Stomach smooth muscle (tissue), 2 donors: ENCODE measurements at regions not wholly inside any gene's neighbourhood (a gene's known extent, or its start where the extent isn't known, plus 50 kb on each side); places are given as distances from the start of the nearest gene placed in this dataset.

Experiments used
- H3K27ac ChIP-seq: one replicate; pipeline ENCODE4 v1.7.0; 2013; ENCODE audit warnings: mild to moderate bottlenecking, low read length, inconsistent platforms
- H3K27me3 ChIP-seq, 2 donors: one replicate each; pipeline ENCODE4 v1.7.0; 2013; ENCODE audit warnings: low read length in 2 of 2; ENCODE audit not compliant: insufficient read depth in 2 of 2, control insufficient read depth in 1 of 2
- H3K36me3 ChIP-seq, 2 donors: one replicate each; pipeline ENCODE4 v1.7.0; 2013; ENCODE audit warnings: low read length in 2 of 2; ENCODE audit not compliant: control insufficient read depth in 2 of 2, insufficient read depth in 2 of 2
- H3K4me1 ChIP-seq: one replicate; pipeline ENCODE4 v1.7.0; 2013; ENCODE audit warnings: low read length; ENCODE audit not compliant: control insufficient read depth, insufficient read depth
- H3K4me3 ChIP-seq, 2 donors: one replicate each; pipeline ENCODE4 v1.7.0; 2013; ENCODE audit warnings: low read length in 2 of 2
- H3K9ac ChIP-seq, 2 donors: one replicate each; pipeline ENCODE4 v1.7.0; 2013; ENCODE audit warnings: low read length in 2 of 2, mild to moderate bottlenecking in 1 of 2
- H3K9me3 ChIP-seq, 2 donors: one replicate each; pipeline ENCODE4 v1.7.0; 2013; ENCODE audit warnings: low read length in 2 of 2; ENCODE audit not compliant: control insufficient read depth in 2 of 2
- donor health status: healthy.
- donor health status: Pancreatic carcinoma.

- Histone ChIP-seq H3K36me3 (no peaks in the 10 kb centered on the region), H3K4me1 (peaks cover 3% of the 10 kb centered on the region), H3K9ac (no peak overlapping the region), H3K27ac (no peak overlapping the region), H3K27me3 (no peaks in the 10 kb centered on the region), H3K4me3 (peak overlapping the region; percentile 36 to 43), H3K9me3 (no peaks in the 10 kb centered on the region)
Observed at GRCh38 chr1:69128204-69128603, 439.5 kb upstream of the LRRC7 start.

DNA sequence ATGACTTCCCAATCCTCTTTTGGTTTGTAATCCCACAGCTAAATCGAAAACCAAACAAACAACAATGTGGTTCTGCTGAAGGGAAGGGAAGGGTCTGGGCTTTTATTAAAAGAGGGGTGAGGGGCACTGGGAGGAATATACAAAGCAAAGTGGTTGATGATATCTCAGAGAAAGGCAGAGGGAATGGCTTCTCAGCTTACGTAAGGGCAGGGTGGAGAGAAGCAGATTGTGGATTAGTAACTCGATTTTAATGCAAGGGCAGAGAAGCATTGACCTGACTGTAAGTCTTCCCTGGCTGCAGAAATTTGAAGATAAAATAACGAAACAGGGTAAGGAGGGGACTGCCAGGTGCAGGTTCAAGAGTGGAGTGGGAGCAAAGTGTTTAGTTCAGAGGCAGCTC, 438.2 kb upstream of the LRRC7 start:
- H3K36me3 ChIP-seq, result no peaks in the 10 kb centered on the region
- H3K9ac ChIP-seq, result no peak overlapping the region
- H3K4me3 ChIP-seq, result no peak overlapping the region
- peaks cover 3% of the 10 kb centered on the region for H3K4me1 ChIP-seq
- no peaks in the 10 kb centered on the region for H3K27me3 ChIP-seq
- no peaks in the 10 kb centered on the region for H3K9me3 ChIP-seq
- no peak overlapping the region for H3K27ac ChIP-seq

DNA sequence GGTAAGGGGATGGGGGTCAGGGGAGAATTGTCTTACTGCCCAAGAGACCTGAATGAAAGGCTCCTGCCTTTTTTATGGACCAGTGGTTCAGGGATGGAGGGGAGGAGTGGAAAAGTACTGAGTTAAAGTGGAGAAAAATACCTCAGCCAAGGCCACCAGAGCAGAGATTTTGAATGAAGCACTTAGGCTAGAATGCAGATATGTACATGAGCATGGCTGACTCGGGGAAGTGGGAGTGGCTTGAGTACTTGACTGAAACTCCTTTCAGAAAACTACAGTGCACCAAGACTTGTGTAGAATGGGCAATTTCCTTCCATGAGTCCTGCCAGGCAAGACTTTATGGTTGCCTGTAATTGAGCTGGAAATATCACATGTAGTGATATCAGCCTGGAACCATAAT, 429.6 kb upstream of the LRRC7 start:
- Histone ChIP-seq H3K9ac (no peak overlapping the region), H3K4me3 (no peak overlapping the region), H3K27me3 (no peaks in the 10 kb centered on the region), H3K27ac (no peak overlapping the region), H3K9me3 (peaks cover 0 to 2% of the 10 kb centered on the region in 2 donors), H3K4me1 (no peaks in the 10 kb centered on the region), H3K36me3 (no peaks in the 10 kb centered on the region)

GRCh38 chr1:69139007-69139406, 428.7 kb upstream of the LRRC7 start:
- H3K27me3 ChIP-seq, result no peaks in the 10 kb centered on the region
- H3K36me3 ChIP-seq, result no peaks in the 10 kb centered on the region
- peaks cover 0 to 2% of the 10 kb centered on the region in 2 donors for H3K9me3 ChIP-seq
- no peak overlapping the region for H3K9ac ChIP-seq
- no peak overlapping the region for H3K4me3 ChIP-seq
- no peaks in the 10 kb centered on the region for H3K4me1 ChIP-seq
- H3K27ac ChIP-seq, result no peak overlapping the region

DNA sequence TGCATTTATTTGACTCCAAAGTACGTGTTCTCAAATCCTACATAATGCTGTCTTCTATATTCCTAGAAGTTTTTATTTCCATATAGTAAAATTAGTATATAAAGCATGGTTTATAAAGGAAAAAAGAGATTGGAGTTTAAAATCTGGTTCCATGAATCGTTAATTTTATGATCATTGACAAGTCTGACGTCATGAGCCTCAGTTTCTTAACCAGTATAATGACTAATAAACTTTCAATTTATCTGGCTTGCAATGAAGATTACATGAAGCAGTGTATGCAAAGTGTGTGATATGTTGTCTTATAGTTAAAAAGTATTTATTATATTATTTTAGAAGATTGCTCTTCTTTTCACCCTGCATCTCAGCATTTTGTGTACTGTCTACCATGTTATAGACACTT, 421.4 kb upstream of the LRRC7 start:
- Histone ChIP-seq H3K27me3 (no peaks in the 10 kb centered on the region), H3K36me3 (no peaks in the 10 kb centered on the region), H3K27ac (no peak overlapping the region), H3K9ac (no peak overlapping the region), H3K4me1 (no peaks in the 10 kb centered on the region), H3K9me3 (no peaks in the 10 kb centered on the region), H3K4me3 (no peak overlapping the region)

GRCh38 chr1:69148731-69149130, 419.0 kb upstream of the LRRC7 start:
- Histone ChIP-seq H3K36me3 (no peaks in the 10 kb centered on the region), H3K4me3 (no peak overlapping the region), H3K4me1 (no peaks in the 10 kb centered on the region)

DNA sequence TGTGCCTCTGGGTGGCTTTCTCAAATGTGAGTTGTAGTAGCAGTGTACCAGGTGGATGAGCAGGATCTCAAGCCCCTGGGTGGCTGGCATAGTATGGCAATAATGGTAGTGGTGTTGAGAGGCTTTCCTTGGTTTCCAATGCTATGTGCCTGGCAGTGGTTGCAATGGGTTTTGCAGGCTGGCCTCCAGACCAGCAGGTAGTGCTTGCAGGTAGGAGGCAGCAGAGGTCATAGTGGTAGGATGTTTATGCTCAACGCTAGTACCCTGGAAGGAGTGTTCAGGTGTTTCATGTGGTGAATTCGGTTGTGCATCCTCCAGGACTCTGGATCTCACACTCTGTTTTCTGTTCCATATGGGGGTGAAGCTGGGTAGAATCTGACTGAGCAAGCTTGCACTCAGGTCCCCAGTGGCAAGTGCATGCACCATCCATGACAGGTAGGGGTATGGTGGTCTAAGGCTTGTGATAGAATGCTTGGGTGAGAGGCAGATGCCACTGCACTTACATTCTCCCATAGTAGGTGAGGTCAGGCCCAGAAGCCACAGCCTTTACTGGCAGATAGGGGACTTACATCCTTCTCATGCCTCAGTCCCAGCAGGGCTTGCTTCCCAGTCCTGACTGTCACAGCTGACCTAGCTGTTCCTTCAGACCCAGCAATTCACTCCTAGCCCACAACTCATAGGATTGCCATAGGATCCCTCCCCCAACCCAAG, 410.5 kb upstream of the LRRC7 start:
- Histone ChIP-seq H3K27me3 (no peaks in the 10 kb centered on the region), H3K4me3 (no peak overlapping the region), H3K9ac (no peak overlapping the region), H3K27ac (no peak overlapping the region), H3K4me1 (no peaks in the 10 kb centered on the region), H3K9me3 (no peaks in the 10 kb centered on the region), H3K36me3 (no peaks in the 10 kb centered on the region)

More at GRCh38 chr1:69148731-69149130, 419.0 kb upstream of the LRRC7 start:
- Histone ChIP-seq H3K9me3 (no peaks in the 10 kb centered on the region), H3K27ac (no peak overlapping the region), H3K9ac (no peak overlapping the region), H3K27me3 (no peaks in the 10 kb centered on the region)

DNA sequence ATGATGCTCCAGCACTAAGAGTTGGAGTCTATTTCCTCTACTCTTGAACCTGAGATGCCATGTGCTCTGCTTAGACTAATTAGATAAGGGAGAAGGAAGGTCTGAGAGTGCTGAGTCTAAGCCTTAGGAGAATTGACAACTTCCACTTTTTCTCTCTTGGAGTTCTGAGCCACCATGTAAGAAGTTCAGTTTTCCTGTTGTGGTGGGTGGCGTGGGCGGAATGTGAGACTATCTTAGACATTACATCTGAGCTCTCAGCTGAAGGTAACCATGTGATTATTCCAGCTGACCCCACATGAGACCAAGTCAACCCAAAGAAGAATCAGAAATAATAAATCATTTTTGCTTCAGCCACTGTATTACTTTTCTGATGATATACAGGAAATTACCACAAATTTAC, 404.5 kb upstream of the LRRC7 start:
- H3K36me3 ChIP-seq, result no peaks in the 10 kb centered on the region

GRCh38 chr1:69163779-69164178, 403.9 kb upstream of the LRRC7 start:
- no peaks in the 10 kb centered on the region for H3K27me3 ChIP-seq
- no peaks in the 10 kb centered on the region for H3K4me1 ChIP-seq
- no peak overlapping the region for H3K4me3 ChIP-seq
- no peak overlapping the region for H3K27ac ChIP-seq
- H3K9me3 ChIP-seq, result no peaks in the 10 kb centered on the region
- no peaks in the 10 kb centered on the region for H3K36me3 ChIP-seq
- no peak overlapping the region for H3K9ac ChIP-seq

More for the DNA sequence above, 404.5 kb upstream of the LRRC7 start:
- no peaks in the 10 kb centered on the region for H3K9me3 ChIP-seq
- no peaks in the 10 kb centered on the region for H3K27me3 ChIP-seq
- no peak overlapping the region for H3K4me3 ChIP-seq
- no peak overlapping the region for H3K9ac ChIP-seq
- H3K4me1 ChIP-seq, result no peaks in the 10 kb centered on the region
- H3K27ac ChIP-seq, result no peak overlapping the region

- no peaks in the 10 kb centered on the region for H3K9me3 ChIP-seq
- no peak overlapping the region for H3K9ac ChIP-seq
- H3K27ac ChIP-seq, result no peak overlapping the region
- H3K36me3 ChIP-seq, result no peaks in the 10 kb centered on the region
- no peaks in the 10 kb centered on the region for H3K4me1 ChIP-seq
- H3K27me3 ChIP-seq, result no peaks in the 10 kb centered on the region
- H3K4me3 ChIP-seq, result no peak overlapping the region
Observed at GRCh38 chr1:69167876-69168275, 399.8 kb upstream of the LRRC7 start.

DNA sequence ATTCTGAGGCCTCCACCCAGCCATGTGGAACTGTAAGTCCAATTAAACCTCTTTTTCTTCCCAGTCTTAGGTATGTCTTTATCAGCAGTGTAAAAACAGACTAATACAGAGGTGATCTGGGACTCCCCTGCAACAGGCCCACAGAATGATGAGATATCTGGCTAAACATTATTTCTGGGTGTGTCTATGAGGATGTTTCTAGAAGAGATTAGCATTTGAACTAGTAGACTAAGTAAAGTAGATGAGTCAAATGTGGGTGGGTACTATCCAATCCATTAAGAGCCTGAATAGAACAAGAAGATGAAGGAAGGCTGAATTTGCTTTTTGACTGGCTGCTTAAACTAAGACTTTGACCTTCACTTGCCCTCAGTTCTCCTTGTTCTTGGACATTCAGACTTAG, 396.5 kb upstream of the LRRC7 start:
- H3K4me1 ChIP-seq, result no peaks in the 10 kb centered on the region
- no peak overlapping the region for H3K4me3 ChIP-seq
- no peak overlapping the region for H3K9ac ChIP-seq
- no peak overlapping the region for H3K27ac ChIP-seq
- no peaks in the 10 kb centered on the region for H3K27me3 ChIP-seq
- no peaks in the 10 kb centered on the region for H3K9me3 ChIP-seq
- H3K36me3 ChIP-seq, result no peaks in the 10 kb centered on the region
